Stomach (tissue), 8 donors: ENCODE measurements at regions not wholly inside any gene's neighbourhood (a gene's known extent, or its start where the extent isn't known, plus 50 kb on each side); places are given as distances from the start of the nearest gene placed in this dataset.

Source experiments
- DNase-seq, 2 donors: peaks; one replicate each; pipeline versions ENCODE4 v3.0.0 to v3.0.0-alpha.2; 2013 to 2019
- H3K27ac ChIP-seq, 5 donors: fragments of 200-600 bp in 4 of 5; sonication (generic) in 4 of 5; one replicate each; pipeline ENCODE4 v1.5.1; 2013 to 2019; ENCODE audit warnings: mild to moderate bottlenecking in 1 of 5, moderate library complexity in 1 of 5
- H3K27me3 ChIP-seq, 3 donors: fragments of 200-600 bp; sonication (generic); one replicate each; pipeline ENCODE4 v1.5.1; 2017 to 2019; ENCODE audit warnings: mixed run types in 1 of 3
- H3K36me3 ChIP-seq, 4 donors: fragments of 200-600 bp; sonication (generic); 1 replicate in 3 of 4; 2 replicates in 1 of 4; pipeline ENCODE4 v1.5.1; 2016 to 2019
- H3K4me1 ChIP-seq, 4 donors: fragments of 200-600 bp; sonication (generic); one replicate each; pipeline ENCODE4 v1.5.1; 2016 to 2019
- H3K4me3 ChIP-seq, 4 donors: fragments of 200-600 bp; sonication (generic) in 3 of 4; one replicate each; pipeline ENCODE4 v1.5.1; 2016 to 2019; ENCODE audit warnings: mild to moderate bottlenecking in 1 of 4
- H3K9me3 ChIP-seq, 4 donors: fragments of 200-600 bp; sonication (generic); one replicate each; pipeline ENCODE4 v1.5.1; 2016 to 2019
- EP300 ChIP-seq: sonication (generic); formaldehyde crosslinking; IDR thresholded peaks from one replicate; pipeline ENCODE4 v1.6.1; 2017; ENCODE audit warnings: antibody characterized with exemption
- POLR2A ChIP-seq, 4 donors: fragments of 450-650 bp; IDR thresholded peaks; one replicate each; pipeline ENCODE4 v1.6.1; 2016; ENCODE audit warnings: antibody characterized with exemption in 4 of 4, control low read depth in 2 of 4, mild to moderate bottlenecking in 1 of 4, moderate library complexity in 1 of 4
- POLR2AphosphoS5 ChIP-seq, 3 donors: sonication (generic); formaldehyde crosslinking; IDR thresholded peaks; one replicate each; pipeline ENCODE4 v1.6.1; 2016; ENCODE audit warnings: antibody characterized with exemption in 3 of 3
- WGBS, 5 donors: extraction: QIAGEN DNeasy Blood & Tissue Kit in 3 of 5; methylation state at CpG; one replicate each; pipeline versions ENCODE4 v1.1.5 to v1.1.7; 2013 to 2018; 5-methylcytosine and 5-hydroxymethylcytosine counted together
- intact Hi-C: fragments of 100-400 bp; cut with DNase I; formaldehyde crosslinking; loops from one replicate; pipeline ENCODE4 v1.15.1; 2023; ENCODE audit warnings: low total_unique reads
- TF ChIP-seq, protein P1 (sequence below), 7 experiments: fragments of 450-650 bp in 4 of 7; fragments of 200-600 bp in 3 of 7; sonication (generic) in 3 of 7; IDR thresholded peaks; one replicate each; pipeline ENCODE4 v1.5.1; 2016 to 2019; ENCODE audit warnings: antibody characterized with exemption in 7 of 7, control low read depth in 2 of 7, mild to moderate bottlenecking in 1 of 7
- donor health status: healthy with polysubstance abuse.
- donor health status: Bipolar disorder and iron deficiency.
- donor health status: healthy.

DNA sequence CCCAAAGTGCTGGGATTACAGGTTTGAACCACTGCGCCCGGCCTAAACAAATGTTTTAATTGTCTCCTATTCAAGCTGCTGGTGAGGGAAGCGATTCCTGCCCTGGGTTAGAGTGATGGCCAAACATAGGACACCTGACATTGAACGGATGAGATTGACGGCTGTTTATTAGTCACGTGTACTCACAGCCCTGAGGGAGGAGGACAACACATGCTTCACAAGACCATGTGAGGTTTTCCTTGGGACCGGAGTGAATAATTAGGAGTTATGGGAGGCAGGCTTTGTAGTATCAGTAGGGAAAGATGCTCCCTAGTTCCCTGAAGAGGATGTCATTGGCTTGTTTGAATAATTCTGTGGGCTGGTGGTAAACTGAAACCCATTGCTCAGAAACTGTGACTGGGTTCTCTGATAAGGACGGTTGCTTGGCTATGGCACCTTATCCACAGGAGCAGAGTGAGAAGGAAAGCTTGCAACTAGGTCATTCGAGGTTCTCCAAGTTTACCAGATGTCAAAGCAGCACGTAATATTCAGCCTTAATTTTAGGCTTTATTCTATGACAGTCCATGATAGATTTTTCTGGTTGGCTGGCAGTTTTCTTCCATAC lies 245.8 kb downstream of the PLA2G4A start:
- 85 to 95% (median 90%) methylated on average over 10 of the region's 10 CpGs for WGBS, 5 donors
- TF ChIP-seq POLR2A (IDR thresholded peaks at IDR 0.05), result no peak
- TF ChIP-seq EP300, result no peak
- TF ChIP-seq POLR2AphosphoS5 (IDR thresholded peaks at IDR 0.05), result no peak
- TF ChIP-seq, protein P1, sequence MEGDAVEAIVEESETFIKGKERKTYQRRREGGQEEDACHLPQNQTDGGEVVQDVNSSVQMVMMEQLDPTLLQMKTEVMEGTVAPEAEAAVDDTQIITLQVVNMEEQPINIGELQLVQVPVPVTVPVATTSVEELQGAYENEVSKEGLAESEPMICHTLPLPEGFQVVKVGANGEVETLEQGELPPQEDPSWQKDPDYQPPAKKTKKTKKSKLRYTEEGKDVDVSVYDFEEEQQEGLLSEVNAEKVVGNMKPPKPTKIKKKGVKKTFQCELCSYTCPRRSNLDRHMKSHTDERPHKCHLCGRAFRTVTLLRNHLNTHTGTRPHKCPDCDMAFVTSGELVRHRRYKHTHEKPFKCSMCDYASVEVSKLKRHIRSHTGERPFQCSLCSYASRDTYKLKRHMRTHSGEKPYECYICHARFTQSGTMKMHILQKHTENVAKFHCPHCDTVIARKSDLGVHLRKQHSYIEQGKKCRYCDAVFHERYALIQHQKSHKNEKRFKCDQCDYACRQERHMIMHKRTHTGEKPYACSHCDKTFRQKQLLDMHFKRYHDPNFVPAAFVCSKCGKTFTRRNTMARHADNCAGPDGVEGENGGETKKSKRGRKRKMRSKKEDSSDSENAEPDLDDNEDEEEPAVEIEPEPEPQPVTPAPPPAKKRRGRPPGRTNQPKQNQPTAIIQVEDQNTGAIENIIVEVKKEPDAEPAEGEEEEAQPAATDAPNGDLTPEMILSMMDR (IDR thresholded peaks at IDR 0.05), result no peak
- no peaks in the 10 kb centered on the region for H3K27me3 ChIP-seq
- no peak overlapping the region for H3K27ac ChIP-seq
- intact Hi-C loops, result no loop called here
- H3K9me3 ChIP-seq, result peaks cover 0 to 14% (median 6%) of the 10 kb centered on the region in 4 donors
- H3K4me3 ChIP-seq, result no peak overlapping the region
- no peaks in the 10 kb centered on the region for H3K36me3 ChIP-seq
- no peak for DNase-seq
- no peaks in the 10 kb centered on the region for H3K4me1 ChIP-seq

DNA sequence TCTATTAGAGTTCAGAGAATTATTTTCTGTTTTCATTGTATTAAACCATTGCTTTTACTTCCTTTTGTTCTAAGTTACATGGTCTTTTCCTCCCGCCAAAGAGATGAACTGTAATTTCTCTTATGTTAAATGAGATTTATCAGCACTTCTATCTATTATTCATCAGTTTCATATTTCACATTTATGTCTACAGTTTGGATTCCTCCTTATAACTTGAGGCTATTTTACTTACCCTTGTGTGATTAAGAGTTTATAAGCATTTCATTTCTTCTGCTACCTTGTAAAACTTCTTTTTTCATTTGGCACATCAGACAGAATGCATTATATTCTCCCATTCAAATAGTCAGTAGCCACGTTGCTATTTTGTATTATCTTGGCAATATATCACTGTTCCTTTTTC lies 248.2 kb downstream of the PLA2G4A start:
- intact Hi-C loops, result no loop called here
- no peak for TF ChIP-seq POLR2A (IDR thresholded peaks at IDR 0.05)
- TF ChIP-seq, protein P1 (IDR thresholded peaks at IDR 0.05), result no peak
- TF ChIP-seq POLR2AphosphoS5 (IDR thresholded peaks at IDR 0.05), result no peak
- TF ChIP-seq EP300, result no peak
- DNase-seq, result no peak
- WGBS, 5 donors, result 71 to 78% (median 74%) methylated on average over 2 of the region's 2 CpGs
- Histone ChIP-seq H3K4me3 (no peak overlapping the region), H3K27me3 (no peaks in the 10 kb centered on the region), H3K4me1 (no peaks in the 10 kb centered on the region), H3K27ac (no peak overlapping the region), H3K36me3 (no peaks in the 10 kb centered on the region), H3K9me3 (peaks cover 0 to 14% (median 6%) of the 10 kb centered on the region in 4 donors)

DNA sequence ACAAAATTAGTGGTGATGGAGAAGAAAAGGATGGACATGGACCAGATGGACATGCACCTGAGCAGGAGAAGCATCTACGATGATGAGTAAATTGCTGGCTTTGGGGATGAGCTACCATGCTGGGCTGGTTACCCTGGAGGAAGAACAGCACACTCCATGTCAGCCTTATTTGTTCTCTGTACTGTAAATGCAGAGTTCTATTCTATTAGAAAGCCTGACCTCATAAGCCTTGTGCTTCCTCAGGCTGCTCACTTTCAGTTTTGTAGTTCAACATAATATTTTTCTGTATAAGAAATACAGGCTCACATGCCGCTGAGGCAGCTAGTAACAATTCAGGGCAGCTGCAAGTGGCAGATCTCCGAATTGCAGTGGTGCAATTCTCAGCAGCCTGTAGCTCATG lies 249.6 kb downstream of the PLA2G4A start:
- no peak for TF ChIP-seq POLR2A (IDR thresholded peaks at IDR 0.05)
- H3K4me1 ChIP-seq, result no peaks in the 10 kb centered on the region
- 80 to 94% (median 90%) methylated on average over 3 of the region's 3 CpGs for WGBS, 5 donors
- no peaks in the 10 kb centered on the region for H3K36me3 ChIP-seq
- no peak overlapping the region for H3K4me3 ChIP-seq
- no peaks in the 10 kb centered on the region for H3K27me3 ChIP-seq
- DNase-seq, result no peak
- no peak overlapping the region for H3K27ac ChIP-seq
- H3K9me3 ChIP-seq, result peaks cover 0 to 14% (median 6%) of the 10 kb centered on the region in 4 donors
- intact Hi-C loops, result no loop called here

DNA sequence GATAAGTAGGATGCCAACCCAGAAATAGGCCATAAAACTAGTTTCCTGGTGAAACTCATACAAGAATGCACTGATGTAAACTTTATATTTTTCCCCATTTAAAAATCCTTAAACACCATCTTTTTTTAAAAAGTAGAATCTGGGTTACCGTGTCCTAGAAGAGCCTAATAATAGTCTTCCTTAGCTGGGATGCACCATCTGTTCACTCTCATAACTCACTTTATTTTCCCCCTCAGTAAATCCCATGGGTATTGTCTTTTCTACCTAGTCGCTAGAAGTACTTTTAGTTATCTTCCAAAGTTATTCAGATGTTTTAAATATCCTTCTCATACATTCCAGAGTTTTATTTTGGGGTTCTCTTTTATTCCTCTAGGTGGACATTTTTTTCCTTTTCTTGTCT lies 250.2 kb downstream of the PLA2G4A start:
- TF ChIP-seq POLR2A (IDR thresholded peaks at IDR 0.05), result no peak
- TF ChIP-seq EP300, result no peak
- TF ChIP-seq POLR2AphosphoS5 (IDR thresholded peaks at IDR 0.05), result no peak
- TF ChIP-seq, protein P1 (IDR thresholded peaks at IDR 0.05), result no peak
- intact Hi-C loops, result no loop called here
- Histone ChIP-seq H3K9me3 (peaks cover 0 to 11% (median 4%) of the 10 kb centered on the region in 4 donors), H3K27ac (no peak overlapping the region), H3K27me3 (no peaks in the 10 kb centered on the region), H3K36me3 (no peaks in the 10 kb centered on the region), H3K4me3 (no peak overlapping the region), H3K4me1 (no peaks in the 10 kb centered on the region)
- 72 to 85% (median 77%) methylated on average over 2 of the region's 2 CpGs for WGBS, 5 donors
- no peak for DNase-seq

DNA sequence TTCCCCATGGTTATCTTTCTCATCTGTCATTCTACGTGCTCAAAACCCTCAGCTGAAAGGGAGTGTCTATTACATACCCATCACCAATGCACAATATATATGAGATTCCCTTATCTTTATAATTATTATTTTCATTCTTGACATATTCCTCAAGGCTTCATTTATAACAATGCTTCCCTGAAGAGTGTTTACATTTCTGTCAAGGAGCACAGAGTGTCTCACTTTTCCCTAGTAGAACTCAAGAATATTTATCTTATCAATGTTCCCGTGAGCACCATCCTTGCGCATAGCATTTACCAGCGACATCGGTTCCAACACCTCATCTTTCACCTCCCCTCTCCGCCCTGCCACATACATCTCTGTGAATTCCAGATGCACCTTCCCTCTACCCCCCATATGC lies 250.6 kb downstream of the PLA2G4A start:
- no peaks in the 10 kb centered on the region for H3K36me3 ChIP-seq
- 76 to 83% (median 81%) methylated on average over 6 of the region's 6 CpGs for WGBS, 5 donors
- peaks cover 0 to 7% (median 2%) of the 10 kb centered on the region in 4 donors for H3K9me3 ChIP-seq
- no peaks in the 10 kb centered on the region for H3K4me1 ChIP-seq
- TF ChIP-seq, protein P1 (IDR thresholded peaks at IDR 0.05), result no peak
- TF ChIP-seq POLR2A (IDR thresholded peaks at IDR 0.05), result no peak
- TF ChIP-seq EP300, result no peak
- no peak for TF ChIP-seq POLR2AphosphoS5 (IDR thresholded peaks at IDR 0.05)
- H3K4me3 ChIP-seq, result no peak overlapping the region
- no peak overlapping the region for H3K27ac ChIP-seq
- no peaks in the 10 kb centered on the region for H3K27me3 ChIP-seq
- intact Hi-C loops, result no loop called here
- no peak for DNase-seq
